HepG2 (cell line): ENCODE measurements at regions not wholly inside any gene's neighbourhood (a gene's known extent, or its start where the extent isn't known, plus 50 kb on each side); places are given as distances from the start of the nearest gene placed in this dataset.

Experiments
- ATAC-seq: fragments of 200-7000 bp; cut with Tn5 transposase; 3 replicates; pipeline ENCODE4 v1.9.1; 2020; ENCODE audit warnings: mild to moderate bottlenecking, moderate library complexity
- BruUV-seq: library from RNA; stranded (reverse); fragments of 400-500 nt; replicated peaks from 2 replicates; lab custom pipeline; 2021; lab: Mats Ljungman, UMichigan
- CTCF ChIA-PET: fragments of 300-600 bp; formaldehyde crosslinking; extraction: SDS; loops from one replicate; lab custom pipeline; 2021; ENCODE audit warnings: low total read pairs, inconsistent platforms, low intra/inter-chr PET ratio; lab: Yijun Ruan, JAX
- POLR2A ChIA-PET: fragments of 350-600 bp; sonication (Branson Sonifier 250); formaldehyde crosslinking; loops from one replicate; lab custom pipeline; 2020; ENCODE audit warnings: antibody characterized with exemption, inconsistent platforms; lab: Yijun Ruan, JAX
- DNase-seq: peaks from one replicate; pipeline ENCODE4 v3.0.0-alpha.2; 2015; ENCODE audit warnings: low spot score
- FAIRE-seq: peaks from 3 replicates; lab custom pipeline; 2011; peaks lifted over from hg19 to GRCh38; lab: Jason Lieb, UNC
- H2AFZ ChIP-seq: one replicate; pipeline ENCODE4 v1.6.1; 2011; ENCODE audit warnings: low read length, inconsistent platforms
- H3K27ac ChIP-seq: fragments of 300-600 bp; 3 replicates; pipeline ENCODE4 v1.8.0; 2011; ENCODE audit warnings: mixed run types, mild to moderate bottlenecking, mixed read lengths, low read length, inconsistent platforms; ENCODE audit not compliant: insufficient read depth; ENCODE audit errors: extremely low read length
- H3K27me3 ChIP-seq, 2 experiments: fragments of 200-600 bp in 1 of 2; 2 replicates in 1 of 2; 3 replicates in 1 of 2; pipeline versions ENCODE4 v1.6.0 to v1.8.0; 2011; ENCODE audit warnings: low read length in 2 of 2, mild to moderate bottlenecking in 2 of 2, moderate library complexity in 2 of 2, inconsistent platforms in 1 of 2; ENCODE audit not compliant: insufficient read depth in 2 of 2, control insufficient read depth in 1 of 2
- H3K36me3 ChIP-seq, 2 experiments: fragments of 200-600 bp in 1 of 2; replicated peaks in 1 of 2; 2 replicates in 1 of 2; 3 replicates in 1 of 2; pipeline versions ENCODE4 v1.5.1 to v1.8.0; 2011; ENCODE audit warnings: low read length in 2 of 2, inconsistent platforms in 1 of 2; ENCODE audit not compliant: insufficient read depth in 2 of 2, control insufficient read depth in 1 of 2
- H3K4me1 ChIP-seq: 2 replicates; pipeline ENCODE4 v1.5.1; 2012; ENCODE audit warnings: low read length, inconsistent platforms; ENCODE audit not compliant: insufficient read depth
- H3K4me2 ChIP-seq: 2 replicates; pipeline ENCODE4 v1.6.0; 2011; ENCODE audit warnings: low read depth, low read length, inconsistent platforms
- H3K4me3 ChIP-seq, 3 experiments: fragments of 200-600 bp in 1 of 3; sonication (generic), shearing (Covaris generic) in 1 of 3; replicated peaks in 1 of 3; 2 replicates each; pipeline ENCODE4 v1.5.1; 2011 to 2016; ENCODE audit warnings: low read length in 3 of 3, inconsistent platforms in 2 of 3, low read depth in 2 of 3, mild to moderate bottlenecking in 2 of 3, control low read depth in 1 of 3, mixed read lengths in 1 of 3; ENCODE audit not compliant: insufficient read depth in 1 of 3
- H3K79me2 ChIP-seq: one replicate; pipeline ENCODE4 v1.6.1; 2011; ENCODE audit warnings: low read length, inconsistent platforms; ENCODE audit not compliant: insufficient read depth
- H3K9ac ChIP-seq: 2 replicates; pipeline ENCODE4 v1.6.0; 2011; ENCODE audit warnings: mild to moderate bottlenecking, low read depth, low read length, inconsistent platforms; ENCODE audit not compliant: insufficient read depth
- H3K9me3 ChIP-seq: 2 replicates; pipeline ENCODE4 v1.5.1; 2012; ENCODE audit warnings: mild to moderate bottlenecking, low read length
- H4K20me1 ChIP-seq: 2 replicates; pipeline ENCODE4 v1.6.0; 2011; ENCODE audit warnings: inconsistent platforms, mild to moderate bottlenecking, low read length, moderate library complexity; ENCODE audit not compliant: insufficient read depth
- ARID3A ChIP-seq: IDR thresholded peaks from 2 replicates; pipeline ENCODE4 v1.6.1; 2012; ENCODE audit warnings: low read depth, low read length, improper control_type of control experiment
- FOXA1 ChIP-seq, 2 experiments: fragments of 450-650 bp in 1 of 2; sonication (generic) in 1 of 2; formaldehyde crosslinking in 1 of 2; IDR thresholded peaks; 2 replicates each; pipeline versions ENCODE4 v1.4.0 to v1.6.1; 2016 to 2020; ENCODE audit warnings: missing genetic modification reagents in 1 of 2
- FOXA3 ChIP-seq: IDR thresholded peaks from 2 replicates; pipeline ENCODE4 v1.6.1; 2016; ENCODE audit warnings: missing genetic modification reagents, missing compliant biosample characterization
- FOXP1 ChIP-seq, 2 experiments: fragments of 450-650 bp in 1 of 2; IDR thresholded peaks; 2 replicates each; pipeline ENCODE4 v1.6.1; 2017 to 2018; ENCODE audit warnings: antibody characterized with exemption in 1 of 2
- HHEX ChIP-seq: IDR thresholded peaks from 2 replicates; pipeline ENCODE4 v1.6.1; 2016; ENCODE audit warnings: control low read depth
- KLF16 ChIP-seq, 2 experiments: sonication (generic) in 1 of 2; formaldehyde crosslinking in 1 of 2; IDR thresholded peaks; 2 replicates each; pipeline versions ENCODE4 v1.6.1 to v1.8.0; 2016 to 2023; ENCODE audit warnings: missing genetic modification reagents in 2 of 2, missing compliant biosample characterization in 1 of 2
- TBX3 ChIP-seq: fragments of 450-650 bp; IDR thresholded peaks from 2 replicates; pipeline ENCODE4 v1.6.1; 2017; ENCODE audit warnings: antibody characterized with exemption, mild to moderate bottlenecking, inconsistent platforms, borderline replicate concordance
- ZNF281 ChIP-seq: sonication (generic); formaldehyde crosslinking; IDR thresholded peaks from 2 replicates; pipeline ENCODE4 v1.4.0; 2020; ENCODE audit warnings: missing genetic modification reagents, borderline replicate concordance
- WGBS: methylation state at CpG from one replicate; pipeline ENCODE4 v1.1.6; 2017; ENCODE audit warnings: low lambda C conversion rate; 5-methylcytosine and 5-hydroxymethylcytosine counted together
- in situ Hi-C: cut with HindIII; loops from 2 replicates; pipeline ENCODE4 v1.10.0; 2017; ENCODE audit warnings: low pct_unique_long_range_greater_than_20kb; ENCODE audit not compliant: extremely low pct_ligation_motif_present
- intact Hi-C: fragments of 100-400 bp; cut with micrococcal nuclease; formaldehyde crosslinking; loops from one replicate; pipeline ENCODE4 v1.10.0; 2022; ENCODE audit not compliant: unreplicated experiment
- TF ChIP-seq, protein P1 (sequence below): IDR thresholded peaks from 2 replicates; pipeline ENCODE4 v1.6.1; 2016; ENCODE audit warnings: low read depth, missing genetic modification reagents, missing compliant biosample characterization

DNA sequence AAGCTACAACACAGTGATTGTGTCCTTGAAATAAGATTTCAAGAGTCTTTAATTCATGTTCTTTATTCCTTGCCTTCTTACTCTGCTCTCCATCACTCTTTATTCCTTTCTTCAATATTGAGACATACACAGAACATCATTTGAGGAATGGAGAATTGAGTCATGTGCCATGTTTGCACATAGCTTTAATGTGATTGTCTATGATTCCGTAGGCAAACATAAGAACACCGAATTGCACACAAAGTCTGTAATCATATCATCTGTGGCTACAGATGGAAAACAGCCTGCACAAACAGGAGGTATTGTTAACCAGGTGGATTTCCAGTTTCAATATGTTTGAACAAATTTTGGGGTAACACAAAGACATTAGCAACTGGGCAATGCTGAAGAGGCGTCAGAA, 571.6 kb upstream of the GJE1 start:
- intact Hi-C loops (loop anchor here (10.0 kb wide), 1 partner anchor 636 kb away; no protein-coding TSS in a partner anchor), in situ Hi-C loops (no loop called here)
- POLR2A ChIA-PET = no interaction called here
- CTCF ChIA-PET = no interaction called here
- Histone ChIP-seq H3K27ac (no peak overlapping the region), H3K4me3 (no peak overlapping the region), H3K9ac (no peak overlapping the region), H4K20me1 (no peaks in the 10 kb centered on the region), H3K4me2 (no peak overlapping the region), H3K27me3 (no peaks in the 10 kb centered on the region), H2AFZ (no peak overlapping the region), H3K79me2 (no peaks in the 10 kb centered on the region), H3K9me3 (no peaks in the 10 kb centered on the region), H3K36me3 (no peaks in the 10 kb centered on the region), H3K4me1 (peaks cover 8% of the 10 kb centered on the region)
- WGBS = 6% methylated on average over 3 of the region's 3 CpGs
- DNase-seq (peak; percentile 27), FAIRE-seq (no peak), ATAC-seq (peak; percentile 20; the same call in 2 of the 3 replicates)
- no TSS peak for BruUV-seq
- TF ChIP-seq KLF16 (CRISPR knock-in tag; IDR thresholded peaks at IDR 0.05) (no peak), FOXP1 (IDR thresholded peaks at IDR 0.05) (no peak), FOXP1 (CRISPR knock-in tag; IDR thresholded peaks at IDR 0.05) (peak; percentile 29; the same call in 1 of the 2 replicates), ZNF281 (no peak), TBX3 (0 out of 2 replicates have a peak, but pooled peaks have one; percentile 50), ARID3A (peak; percentile 55; the same call in 1 of the 2 replicates), FOXA3 (CRISPR knock-in tag) (0 out of 2 replicates have a peak, but pooled peaks have one; percentile 13), HHEX (peak; percentile 41; the same call in 1 of the 2 replicates), FOXA1 (IDR thresholded peaks at IDR 0.05) (0 out of 2 replicates have a peak, but pooled peaks have one; percentile 9), FOXA1 (CRISPR knock-in tag; IDR thresholded peaks at IDR 0.05) (no peak)
- TF ChIP-seq, protein P1, sequence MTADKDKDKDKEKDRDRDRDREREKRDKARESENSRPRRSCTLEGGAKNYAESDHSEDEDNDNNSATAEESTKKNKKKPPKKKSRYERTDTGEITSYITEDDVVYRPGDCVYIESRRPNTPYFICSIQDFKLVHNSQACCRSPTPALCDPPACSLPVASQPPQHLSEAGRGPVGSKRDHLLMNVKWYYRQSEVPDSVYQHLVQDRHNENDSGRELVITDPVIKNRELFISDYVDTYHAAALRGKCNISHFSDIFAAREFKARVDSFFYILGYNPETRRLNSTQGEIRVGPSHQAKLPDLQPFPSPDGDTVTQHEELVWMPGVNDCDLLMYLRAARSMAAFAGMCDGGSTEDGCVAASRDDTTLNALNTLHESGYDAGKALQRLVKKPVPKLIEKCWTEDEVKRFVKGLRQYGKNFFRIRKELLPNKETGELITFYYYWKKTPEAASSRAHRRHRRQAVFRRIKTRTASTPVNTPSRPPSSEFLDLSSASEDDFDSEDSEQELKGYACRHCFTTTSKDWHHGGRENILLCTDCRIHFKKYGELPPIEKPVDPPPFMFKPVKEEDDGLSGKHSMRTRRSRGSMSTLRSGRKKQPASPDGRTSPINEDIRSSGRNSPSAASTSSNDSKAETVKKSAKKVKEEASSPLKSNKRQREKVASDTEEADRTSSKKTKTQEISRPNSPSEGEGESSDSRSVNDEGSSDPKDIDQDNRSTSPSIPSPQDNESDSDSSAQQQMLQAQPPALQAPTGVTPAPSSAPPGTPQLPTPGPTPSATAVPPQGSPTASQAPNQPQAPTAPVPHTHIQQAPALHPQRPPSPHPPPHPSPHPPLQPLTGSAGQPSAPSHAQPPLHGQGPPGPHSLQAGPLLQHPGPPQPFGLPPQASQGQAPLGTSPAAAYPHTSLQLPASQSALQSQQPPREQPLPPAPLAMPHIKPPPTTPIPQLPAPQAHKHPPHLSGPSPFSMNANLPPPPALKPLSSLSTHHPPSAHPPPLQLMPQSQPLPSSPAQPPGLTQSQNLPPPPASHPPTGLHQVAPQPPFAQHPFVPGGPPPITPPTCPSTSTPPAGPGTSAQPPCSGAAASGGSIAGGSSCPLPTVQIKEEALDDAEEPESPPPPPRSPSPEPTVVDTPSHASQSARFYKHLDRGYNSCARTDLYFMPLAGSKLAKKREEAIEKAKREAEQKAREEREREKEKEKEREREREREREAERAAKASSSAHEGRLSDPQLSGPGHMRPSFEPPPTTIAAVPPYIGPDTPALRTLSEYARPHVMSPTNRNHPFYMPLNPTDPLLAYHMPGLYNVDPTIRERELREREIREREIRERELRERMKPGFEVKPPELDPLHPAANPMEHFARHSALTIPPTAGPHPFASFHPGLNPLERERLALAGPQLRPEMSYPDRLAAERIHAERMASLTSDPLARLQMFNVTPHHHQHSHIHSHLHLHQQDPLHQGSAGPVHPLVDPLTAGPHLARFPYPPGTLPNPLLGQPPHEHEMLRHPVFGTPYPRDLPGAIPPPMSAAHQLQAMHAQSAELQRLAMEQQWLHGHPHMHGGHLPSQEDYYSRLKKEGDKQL (CRISPR knock-in tag) = 0 out of 2 replicates have a peak, but pooled peaks have one; percentile 29
